Loucy (cell line): ENCODE measurements at regions not wholly inside any gene's neighbourhood (a gene's known extent, or its start where the extent isn't known, plus 50 kb on each side); places are given as distances from the start of the nearest gene placed in this dataset.

Experiments used
- EZH2phosphoT487 ChIP-seq: fragments of 200-600 bp; IDR thresholded peaks from 2 replicates; pipeline ENCODE4 v1.6.1; 2018; ENCODE audit warnings: antibody characterized with exemption, mild to moderate bottlenecking, moderate library complexity, borderline replicate concordance
- TF ChIP-seq, protein P1 (sequence below): fragments of 200-600 bp; sonication (generic); conservative IDR thresholded peaks from 2 replicates; pipeline ENCODE4 v1.5.1; 2014; ENCODE audit warnings: mild to moderate bottlenecking, antibody characterized with exemption, low read length

DNA sequence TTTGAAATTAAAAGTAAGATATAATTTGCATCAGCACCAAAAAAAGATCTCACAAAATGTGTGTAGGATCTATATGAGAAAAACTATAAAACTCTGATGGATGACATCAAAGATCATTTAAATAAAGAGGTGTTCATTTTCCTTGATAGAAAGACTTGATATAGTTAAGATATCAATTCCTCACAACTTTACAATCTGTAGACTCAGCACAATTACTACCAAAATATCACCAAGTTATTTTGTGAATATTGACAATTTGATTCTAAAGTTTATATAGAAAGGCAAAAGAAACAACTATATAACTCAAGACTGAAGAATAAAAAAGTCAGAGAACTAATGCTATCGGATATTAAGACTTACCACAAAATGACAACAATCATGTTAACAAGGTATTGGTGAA is 638.9 kb downstream of the HS3ST4 start:
- TF ChIP-seq, protein P1, sequence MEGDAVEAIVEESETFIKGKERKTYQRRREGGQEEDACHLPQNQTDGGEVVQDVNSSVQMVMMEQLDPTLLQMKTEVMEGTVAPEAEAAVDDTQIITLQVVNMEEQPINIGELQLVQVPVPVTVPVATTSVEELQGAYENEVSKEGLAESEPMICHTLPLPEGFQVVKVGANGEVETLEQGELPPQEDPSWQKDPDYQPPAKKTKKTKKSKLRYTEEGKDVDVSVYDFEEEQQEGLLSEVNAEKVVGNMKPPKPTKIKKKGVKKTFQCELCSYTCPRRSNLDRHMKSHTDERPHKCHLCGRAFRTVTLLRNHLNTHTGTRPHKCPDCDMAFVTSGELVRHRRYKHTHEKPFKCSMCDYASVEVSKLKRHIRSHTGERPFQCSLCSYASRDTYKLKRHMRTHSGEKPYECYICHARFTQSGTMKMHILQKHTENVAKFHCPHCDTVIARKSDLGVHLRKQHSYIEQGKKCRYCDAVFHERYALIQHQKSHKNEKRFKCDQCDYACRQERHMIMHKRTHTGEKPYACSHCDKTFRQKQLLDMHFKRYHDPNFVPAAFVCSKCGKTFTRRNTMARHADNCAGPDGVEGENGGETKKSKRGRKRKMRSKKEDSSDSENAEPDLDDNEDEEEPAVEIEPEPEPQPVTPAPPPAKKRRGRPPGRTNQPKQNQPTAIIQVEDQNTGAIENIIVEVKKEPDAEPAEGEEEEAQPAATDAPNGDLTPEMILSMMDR, result no peak
- no peak for TF ChIP-seq EZH2phosphoT487
